Adrenal gland (tissue), 5 donors: ENCODE measurements at regions not wholly inside any gene's neighbourhood (a gene's known extent, or its start where the extent isn't known, plus 50 kb on each side); places are given as distances from the start of the nearest gene placed in this dataset.

Experiments used
- CTCF ChIP-seq, 6 experiments: fragments of 450-650 bp in 4 of 6; fragments of 200-600 bp in 2 of 6; sonication (generic) in 1 of 6; IDR thresholded peaks; 1 replicate in 5 of 6; 2 replicates in 1 of 6; pipeline versions ENCODE4 v1.5.1 to v1.8.0; 2016 to 2021; ENCODE audit warnings: antibody characterized with exemption in 6 of 6, mild to moderate bottlenecking in 2 of 6, moderate library complexity in 1 of 6
- POLR2A ChIP-seq, 2 donors: fragments of 450-650 bp; IDR thresholded peaks; one replicate each; pipeline ENCODE4 v1.6.1; 2017; ENCODE audit warnings: antibody characterized with exemption in 2 of 2, mild to moderate bottlenecking in 2 of 2, moderate library complexity in 1 of 2
- donor health status: DM: no; HTN: no; CAD: no.

- TF ChIP-seq CTCF (IDR thresholded peaks at IDR 0.05), result no peak
- no peak for TF ChIP-seq POLR2A (IDR thresholded peaks at IDR 0.05)
These were observed 216.3 kb downstream of the EFHB start for GRCh38 chr3:19717736-19718135.
